Activated CD8-positive, alpha-beta memory T cell treated with anti-CD3 and anti-CD28 coated beads, Interleukin-2, amount 50 U/mL, for 24 hours (primary cell): ENCODE measurements at regions not wholly inside any gene's neighbourhood (a gene's known extent, or its start where the extent isn't known, plus 50 kb on each side); places are given as distances from the start of the nearest gene placed in this dataset.
A peak's percentile ranks its signal among the peaks of the same experiment; 100 is the strongest.
"Not testable (repeated sequence)": the region's sequence is repeated elsewhere in the genome, so short reads cannot be mapped to it uniquely, and the experiment has no call there.

ENCODE experiments used
- DNase-seq: peaks from one replicate; pipeline ENCODE4 v3.0.0-alpha.2; 2020; ENCODE audit errors: extremely low read depth

DNA sequence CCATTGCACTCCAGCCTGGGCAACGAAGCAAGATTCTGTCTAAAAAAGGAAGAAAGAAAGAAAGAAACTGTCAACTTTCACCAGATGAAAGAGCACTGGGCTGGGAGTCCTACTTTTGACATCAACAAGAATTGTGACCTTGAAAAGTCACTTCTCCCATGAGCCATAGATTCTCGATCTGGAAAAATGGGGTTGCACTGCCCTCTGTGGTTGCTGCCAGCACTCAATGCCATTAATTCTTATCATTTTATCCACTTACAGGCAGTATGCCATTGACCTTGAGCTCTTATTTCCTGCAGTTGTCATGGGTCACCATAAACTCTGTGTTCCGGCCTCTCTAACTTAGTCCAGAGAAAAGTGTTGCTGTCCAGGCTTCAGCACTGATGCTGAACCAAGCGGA is 137.2 kb downstream of the NOC3L start:
- DNase-seq: no peak

DNA sequence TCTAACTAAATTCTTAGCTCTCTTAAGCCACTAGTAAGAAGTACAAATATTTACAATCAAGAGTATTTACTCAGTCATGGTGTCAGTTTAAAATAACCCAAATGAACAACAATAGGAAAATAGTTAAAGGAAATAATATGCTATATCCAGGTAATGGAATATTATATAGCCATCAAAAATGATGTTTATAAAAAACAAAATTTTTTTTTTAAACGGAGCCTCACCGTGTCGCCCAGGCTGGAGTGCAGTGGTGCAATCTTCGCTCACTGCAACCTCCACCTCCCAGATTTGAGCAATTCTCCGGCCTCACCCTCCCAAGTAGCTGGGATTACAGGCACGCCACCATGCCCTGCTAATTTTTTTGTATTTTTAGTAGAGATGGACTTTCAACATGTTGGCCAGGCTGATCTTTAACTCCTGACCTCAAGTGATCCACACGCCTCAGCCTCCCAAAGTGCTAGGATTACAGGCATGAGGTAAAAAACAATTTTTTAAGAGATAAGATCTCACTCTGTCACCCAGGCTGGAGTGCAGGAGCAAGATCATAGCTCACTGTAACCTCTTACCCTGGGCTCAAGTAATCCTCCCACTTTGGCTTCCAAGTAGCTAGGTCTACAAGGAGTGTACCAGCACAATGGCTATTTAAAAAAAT is 132.5 kb downstream of the NOC3L start:
- DNase-seq: no peak

DNA sequence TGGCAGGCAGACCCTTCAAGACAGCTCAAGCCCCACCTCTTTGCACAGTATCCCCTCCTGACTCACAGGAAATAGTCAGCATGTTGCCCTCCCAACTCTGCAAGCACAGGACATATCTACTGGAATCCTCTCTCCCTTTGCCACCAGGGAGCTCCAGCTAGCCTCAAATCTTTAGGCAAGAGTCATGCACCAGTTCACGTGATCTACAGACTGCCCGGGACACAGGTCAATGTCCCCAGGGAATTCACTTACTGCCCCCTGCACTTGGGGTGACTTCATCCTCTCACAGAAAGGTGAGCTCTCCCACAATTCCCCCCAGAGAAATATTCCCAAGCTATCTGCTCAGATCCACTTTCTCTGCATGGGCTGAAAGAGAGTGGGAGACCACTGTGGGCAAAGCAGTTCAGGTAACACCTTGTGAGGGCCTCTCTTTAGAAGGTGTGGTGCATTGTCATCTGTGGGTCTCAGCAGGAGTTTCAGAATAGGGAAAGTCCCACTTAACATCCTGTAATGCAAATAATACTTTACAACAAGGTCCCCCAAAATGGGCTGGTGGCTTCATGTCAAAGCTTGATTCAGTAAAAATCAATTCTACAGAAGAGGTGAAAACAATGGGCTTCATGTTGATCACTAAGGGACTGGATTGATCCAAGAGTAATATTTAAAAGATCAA is 129.9 kb downstream of the NOC3L start:
- DNase-seq: no peak

DNA sequence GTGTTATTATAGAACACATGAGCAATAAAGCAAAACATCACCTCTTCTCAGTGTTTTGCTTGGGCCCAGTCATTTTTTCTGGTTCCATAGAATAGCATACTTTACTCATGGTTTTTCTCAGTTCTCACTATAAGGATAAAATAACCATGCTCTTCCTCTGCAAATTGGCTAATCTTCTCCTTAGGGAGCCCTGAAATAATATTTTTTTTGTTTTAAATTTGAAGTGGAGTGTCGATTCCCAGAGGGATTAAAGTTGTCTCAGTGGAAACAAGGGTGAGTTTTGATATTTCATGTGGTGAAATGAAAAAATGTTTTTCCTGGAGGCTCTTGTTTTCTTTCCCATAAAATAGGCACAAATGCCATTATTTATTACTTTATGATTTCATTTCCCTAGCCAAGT is 127.3 kb downstream of the NOC3L start:
- DNase-seq: no peak

DNA sequence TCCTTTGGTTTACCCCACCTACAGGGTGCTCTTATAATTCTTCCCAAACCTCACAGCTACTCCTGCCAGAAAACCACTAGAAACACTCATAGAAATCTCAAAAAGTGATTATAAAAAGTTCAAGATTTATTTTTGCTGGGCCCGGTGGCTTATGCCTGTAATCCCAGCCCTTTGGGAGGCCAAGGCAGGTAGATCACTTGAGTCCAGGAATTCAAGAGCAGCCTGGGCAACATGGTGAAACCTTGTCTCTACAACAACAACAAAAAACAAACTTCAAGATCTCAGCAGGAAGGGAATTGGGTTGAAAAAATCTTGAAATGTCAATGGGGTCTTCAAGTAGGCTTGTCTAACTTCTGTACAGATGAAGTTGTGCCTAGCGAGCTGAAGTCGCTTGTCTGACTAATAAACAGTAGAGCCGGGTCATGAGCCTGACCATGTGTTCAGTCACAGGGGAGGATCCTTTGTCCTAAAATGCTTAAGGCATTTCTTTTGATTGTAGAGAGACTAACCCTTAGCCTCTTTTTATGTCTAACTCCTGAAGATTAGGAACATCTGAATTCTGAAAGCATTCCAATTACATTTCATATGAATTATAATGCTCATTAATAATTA is 124.6 kb downstream of the NOC3L start:
- no peak for DNase-seq

DNA sequence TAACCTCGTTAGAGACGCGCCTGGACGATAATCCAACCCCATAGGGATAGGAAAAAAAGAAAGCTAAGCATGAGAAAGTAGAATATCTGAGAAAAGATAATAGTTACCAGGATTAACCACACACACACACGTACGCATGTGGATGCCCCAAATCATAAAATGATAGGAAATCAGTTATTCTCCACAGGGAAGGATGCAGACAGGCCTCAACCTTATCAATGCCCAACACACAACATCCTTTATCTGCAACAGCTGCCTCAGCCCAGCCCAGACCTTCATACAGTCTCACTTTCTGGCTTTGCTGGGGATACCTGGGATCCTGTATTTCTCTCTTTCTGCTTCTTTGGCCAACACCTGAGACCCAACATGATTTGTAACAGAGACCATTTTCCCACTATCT is 123.0 kb downstream of the NOC3L start:
- DNase-seq: no peak

DNA sequence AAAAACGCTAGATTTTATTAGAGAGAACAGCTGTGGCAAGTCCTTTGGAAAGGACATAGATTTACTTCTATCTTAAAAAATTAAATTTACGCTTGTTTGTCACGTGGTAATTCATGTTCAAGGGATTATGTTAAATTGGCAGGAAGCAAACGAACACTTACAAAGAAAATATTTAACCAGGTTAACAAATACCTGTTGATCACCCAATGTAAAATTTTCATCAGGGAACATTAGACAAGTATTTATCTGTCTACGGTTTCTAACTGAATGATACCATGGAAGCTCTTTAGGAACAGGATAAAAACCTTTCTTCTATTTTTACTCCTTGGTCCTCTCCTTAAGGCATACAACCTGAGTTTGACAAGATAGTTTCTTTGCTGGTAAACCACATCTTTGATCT is 122.2 kb downstream of the NOC3L start:
- no peak for DNase-seq

DNA sequence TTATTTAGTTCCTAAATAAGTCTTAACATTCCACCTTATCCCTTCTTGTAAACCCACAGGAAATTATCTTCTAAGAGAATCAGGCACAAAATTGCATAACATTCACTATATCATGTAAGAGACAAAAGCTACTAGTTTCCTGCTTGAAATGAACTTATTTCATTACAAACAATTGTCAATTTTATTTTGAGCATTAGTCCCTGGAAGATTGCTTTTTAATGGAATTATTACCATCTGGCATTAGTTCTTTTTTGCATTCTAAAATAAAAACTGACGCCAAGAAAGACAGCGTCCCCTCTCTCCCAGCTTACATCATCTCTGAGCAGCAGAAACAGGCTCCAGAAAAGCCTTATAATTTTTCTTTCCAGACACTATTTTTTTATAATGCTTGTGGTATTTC is 121.8 kb downstream of the NOC3L start:
- DNase-seq: no peak

DNA sequence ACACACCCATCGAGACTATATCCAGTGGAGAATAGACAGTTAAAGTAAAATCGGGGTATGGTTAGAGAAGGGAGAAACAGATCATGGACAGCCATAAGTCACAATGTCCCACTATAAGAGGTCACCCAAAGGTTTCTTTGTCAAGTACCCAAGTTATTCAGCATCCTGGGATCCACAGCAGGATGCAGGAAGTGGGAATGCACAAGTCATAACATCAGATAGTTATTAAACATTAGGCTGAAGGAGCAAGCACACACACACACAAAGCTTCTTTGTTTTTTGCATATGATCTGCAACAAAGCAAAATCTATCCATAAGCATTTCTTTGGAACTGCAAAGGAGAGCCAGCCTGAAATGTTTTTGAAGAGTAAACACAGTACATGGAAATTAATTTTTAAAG is 111.6 kb downstream of the NOC3L start:
- no peak for DNase-seq

DNA sequence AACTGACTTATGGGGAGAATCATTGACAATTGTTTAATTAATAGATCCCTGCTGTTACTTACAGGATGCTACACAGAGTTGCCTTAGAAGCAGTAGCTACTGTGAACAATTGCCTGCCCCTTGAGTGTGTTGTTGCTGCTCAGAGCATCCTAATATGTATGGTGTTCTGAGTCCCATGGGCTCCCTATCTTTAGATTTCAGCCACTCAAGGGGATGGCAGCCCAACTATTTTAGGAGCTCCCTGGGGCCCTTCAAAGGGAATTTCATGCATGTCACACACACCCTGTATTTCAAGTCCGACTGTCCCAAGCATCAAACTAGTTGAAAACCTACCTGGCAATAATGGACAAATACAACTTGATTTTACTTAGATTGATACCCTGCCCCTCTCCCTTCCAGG is 111.2 kb downstream of the NOC3L start:
- no peak for DNase-seq

DNA sequence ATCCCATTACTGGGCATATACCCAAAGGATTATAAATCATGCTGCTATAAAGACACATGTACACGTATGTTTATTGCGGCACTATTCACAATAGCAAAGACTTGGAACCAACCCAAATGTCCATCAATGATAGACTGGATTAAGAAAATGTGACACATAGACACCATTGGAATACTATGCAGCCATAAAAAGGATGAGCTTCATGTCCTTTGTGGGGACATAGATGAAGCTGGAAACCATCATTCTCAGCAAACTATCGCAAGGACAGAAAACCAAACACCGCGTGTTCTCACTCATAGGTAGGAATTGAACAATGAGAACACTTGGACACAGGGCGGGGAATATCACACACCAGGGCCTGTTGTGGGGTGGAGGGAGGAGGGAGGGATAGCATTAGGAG is 105.3 kb downstream of the NOC3L start:
- DNase-seq: not testable (repeated sequence)

DNA sequence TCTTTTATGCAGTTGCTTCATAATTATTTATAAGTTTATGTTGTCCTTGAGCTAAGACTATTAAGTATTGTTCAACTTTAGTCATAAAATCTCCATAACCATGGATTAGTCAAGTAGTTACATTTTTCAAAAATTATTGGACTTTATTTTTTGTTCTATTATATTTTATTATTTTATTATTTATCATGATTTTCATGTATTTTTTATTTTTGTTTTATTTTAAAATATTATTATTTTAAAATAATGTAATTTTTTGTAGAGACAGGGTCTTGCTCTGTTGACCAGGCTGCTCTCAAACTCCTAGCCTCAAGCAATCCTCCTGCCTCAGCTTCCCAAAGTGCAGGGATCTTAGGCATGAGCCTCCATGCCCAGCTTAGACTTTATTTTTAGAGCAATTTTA is 102.3 kb downstream of the NOC3L start:
- no peak for DNase-seq

DNA sequence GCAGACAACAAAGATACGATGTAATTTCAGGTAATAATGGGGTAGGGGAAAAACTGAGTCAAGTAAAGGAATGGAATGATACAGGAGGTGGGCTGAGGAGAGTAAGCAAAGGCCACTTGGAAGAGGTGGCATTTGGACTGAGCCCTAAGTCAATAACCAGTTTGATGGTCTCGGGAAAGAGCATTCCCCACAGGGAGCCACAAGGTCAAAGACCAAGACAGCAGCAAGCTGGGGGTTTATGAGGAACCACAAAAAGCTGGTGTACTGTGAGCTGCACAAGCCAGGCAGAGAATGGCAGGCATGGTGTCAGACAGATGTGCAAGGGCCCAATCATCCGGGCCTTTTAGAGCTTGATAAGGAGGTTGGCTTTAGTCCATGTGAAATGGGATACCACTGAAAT is 98.7 kb downstream of the NOC3L start:
- DNase-seq: no peak

DNA sequence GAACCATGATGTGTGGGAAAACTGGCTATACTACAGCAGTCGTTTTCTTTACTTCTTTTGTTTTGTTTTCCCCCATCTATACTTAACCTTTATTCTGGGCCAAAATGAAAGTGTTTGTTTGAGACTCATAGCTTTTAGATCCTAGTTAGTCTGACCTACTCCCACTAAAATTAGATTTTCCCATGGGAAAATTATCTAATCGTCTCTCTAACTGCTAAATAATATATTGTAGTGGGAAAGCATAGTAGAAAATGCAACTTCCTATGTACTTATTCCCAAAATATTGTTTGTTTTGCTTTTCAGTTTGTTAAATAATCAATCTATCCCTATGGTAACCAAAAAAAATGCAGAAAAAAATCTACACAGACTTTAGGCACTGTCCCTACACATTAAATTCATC is 96.6 kb downstream of the NOC3L start:
- no peak for DNase-seq

DNA sequence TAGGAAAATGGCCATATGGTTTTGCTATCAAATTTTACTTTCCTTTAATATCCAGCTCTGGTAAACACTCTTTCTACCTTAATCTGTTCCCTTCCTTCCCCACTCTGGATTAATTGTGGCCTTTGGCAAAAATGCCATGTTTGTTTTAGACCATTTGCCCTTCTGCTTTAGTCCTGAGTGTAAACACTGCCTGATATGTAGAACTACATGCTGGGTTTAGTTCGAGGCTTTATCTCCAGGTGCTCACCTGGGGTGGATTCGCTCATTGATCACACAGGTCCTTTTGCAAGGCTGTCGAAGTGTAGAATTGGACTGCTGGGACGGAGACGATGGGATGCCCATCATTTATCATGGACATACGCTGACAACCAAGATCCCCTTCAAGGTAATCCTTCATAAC is 94.1 kb downstream of the NOC3L start:
- DNase-seq: no peak

DNA sequence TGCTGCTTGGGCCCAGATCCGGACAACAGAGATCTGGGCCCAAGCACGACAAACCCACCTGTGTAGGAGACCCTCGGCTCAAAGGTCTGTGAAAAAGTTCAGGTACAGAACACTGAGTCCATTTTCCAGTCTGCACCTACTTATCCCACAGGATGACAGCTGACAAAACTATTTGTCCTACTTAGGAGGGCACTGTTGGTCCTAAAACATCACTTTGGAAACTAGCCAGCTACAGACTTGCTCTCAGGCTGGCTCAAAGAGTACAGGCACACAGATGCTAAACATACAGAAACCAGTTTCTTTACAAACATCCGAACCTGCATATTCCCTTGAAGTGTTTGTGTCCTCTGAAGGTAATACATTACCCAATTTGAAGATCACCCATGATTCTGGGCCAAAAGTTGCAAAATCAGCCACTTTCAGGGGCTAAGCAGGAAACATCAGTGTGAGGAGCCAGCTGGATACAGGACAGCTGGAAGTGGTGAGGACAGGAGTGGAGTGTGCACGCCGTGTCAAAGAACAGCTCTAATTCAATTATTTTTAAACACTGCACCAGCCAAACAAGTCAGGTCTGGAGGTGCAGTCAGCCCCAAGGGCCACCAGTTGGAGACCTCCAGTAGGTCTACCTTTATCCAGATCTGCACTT is 88.5 kb downstream of the NOC3L start:
- no peak for DNase-seq

DNA sequence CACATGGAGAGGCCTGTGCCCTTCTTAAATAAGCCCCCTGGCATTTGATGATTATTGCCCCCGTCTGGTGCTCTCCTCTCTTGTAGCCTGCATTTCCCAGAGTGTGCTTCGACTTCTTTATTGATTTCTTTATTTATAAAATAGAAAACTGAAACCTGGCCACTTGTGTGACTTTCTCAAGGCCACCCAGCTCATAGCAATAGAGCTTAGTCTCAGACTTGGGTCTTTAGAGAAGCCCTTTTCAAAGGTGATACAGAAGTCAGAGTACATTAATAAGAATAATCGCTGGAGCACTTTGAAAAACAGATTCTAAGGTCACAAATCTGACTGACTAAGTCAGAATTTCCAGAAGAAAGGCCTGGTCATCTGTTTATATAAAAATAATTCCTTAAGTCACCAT is 86.6 kb downstream of the NOC3L start:
- DNase-seq: no peak

DNA sequence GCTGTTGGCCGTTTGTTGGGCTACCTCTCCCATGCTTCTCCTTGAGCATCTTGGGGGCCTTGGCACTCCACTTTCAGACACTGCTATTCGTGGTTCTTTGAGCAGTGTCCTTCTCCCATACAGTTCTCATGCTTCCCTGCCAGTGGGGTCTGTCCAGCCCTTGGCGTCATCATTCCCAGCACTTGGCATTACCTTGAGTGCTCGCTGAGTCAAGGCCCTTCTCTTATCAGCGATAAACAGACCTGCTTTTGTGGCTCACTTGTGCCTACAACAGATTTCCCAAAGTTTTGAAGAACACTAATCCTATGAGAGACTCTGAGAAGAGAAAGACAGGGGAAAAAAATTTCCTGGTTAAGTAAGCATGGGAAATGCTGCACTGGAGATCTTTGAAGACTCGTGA is 85.3 kb downstream of the NOC3L start:
- DNase-seq: no peak

DNA sequence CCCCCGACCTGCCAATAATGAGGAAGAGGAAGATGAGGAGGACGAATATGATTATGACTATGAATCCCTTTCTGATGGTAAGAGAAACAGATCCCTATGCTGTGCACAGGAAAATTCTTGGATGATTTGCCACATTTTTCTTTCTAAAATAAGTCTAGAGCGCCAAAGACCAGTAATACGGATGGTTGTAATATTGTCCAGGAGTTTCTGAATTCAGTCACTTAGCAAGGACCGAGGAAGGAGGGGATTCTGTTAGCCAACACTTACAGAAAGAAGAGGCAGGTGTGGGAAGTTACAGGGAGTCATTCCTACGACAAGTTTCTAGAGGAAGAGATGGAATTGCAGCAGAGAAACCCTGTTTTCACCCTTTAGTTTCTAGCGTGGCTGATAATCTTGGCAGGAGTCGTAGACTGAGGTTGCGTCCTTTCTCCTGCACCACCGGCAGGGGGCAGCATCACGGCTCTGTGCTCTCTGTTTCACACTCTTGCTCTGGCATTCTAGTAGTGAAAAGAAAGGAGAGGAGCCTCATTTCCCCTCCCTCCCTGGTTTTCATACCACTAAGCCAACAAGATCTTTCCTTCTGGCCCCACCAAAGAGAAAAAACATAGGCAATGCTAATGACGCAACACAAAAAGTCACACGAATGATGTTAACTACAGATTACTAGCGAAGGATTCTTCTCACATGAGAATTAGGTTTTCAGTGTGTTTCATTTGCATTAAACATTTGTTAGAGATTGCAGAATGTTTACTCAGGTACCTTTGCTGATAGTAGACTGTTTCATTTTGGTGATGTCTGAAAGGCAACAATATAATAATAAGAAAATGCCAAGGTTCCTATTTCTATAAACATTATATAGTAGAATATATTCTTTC is 82.7 kb downstream of the NOC3L start:
- DNase-seq: peak; percentile 12

DNA sequence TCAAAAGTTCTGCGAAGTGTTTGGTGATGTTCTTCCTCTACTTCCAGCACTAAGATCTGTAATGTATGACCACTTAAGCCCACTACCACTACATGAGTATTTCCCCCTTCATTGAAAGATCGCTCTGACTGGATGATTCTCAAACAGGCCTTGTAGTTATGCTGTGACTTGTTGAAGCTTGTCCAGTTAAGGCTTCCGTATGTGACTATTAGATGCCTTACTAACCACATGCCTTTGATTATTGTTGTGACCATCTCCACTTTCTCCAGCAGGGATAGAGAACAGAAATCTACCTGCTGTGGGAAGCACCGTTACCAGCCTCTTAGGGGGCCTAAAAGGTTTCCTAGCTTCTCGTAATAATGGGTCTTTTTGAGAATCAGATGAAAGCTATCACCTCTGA is 81.1 kb downstream of the NOC3L start:
- DNase-seq: no peak

DNA sequence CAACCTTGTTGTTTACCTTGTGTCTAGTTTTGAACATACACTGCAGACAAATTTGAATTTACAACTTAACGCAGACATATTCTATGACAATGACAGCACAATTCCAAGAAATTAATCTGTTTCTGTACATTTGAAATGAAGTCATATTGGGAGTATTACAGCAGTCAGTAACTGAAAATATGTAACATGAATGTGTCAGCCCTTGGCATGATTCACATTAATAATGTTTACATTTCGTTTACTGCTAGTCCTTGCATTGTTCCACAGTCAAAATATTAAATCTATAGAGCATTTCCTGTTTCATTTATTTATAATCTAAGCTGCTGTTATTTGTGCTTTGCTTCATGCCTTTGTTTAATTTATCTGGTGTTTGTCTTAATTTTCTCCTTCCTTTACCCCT is 80.4 kb downstream of the NOC3L start:
- DNase-seq: no peak
